Stimulated activated CD4-positive, alpha-beta T cell treated with anti-CD3 and anti-CD28 coated beads, Interleukin-4, amount 100 ng/mL, for 48 hours (primary cell): ENCODE measurements at regions not wholly inside any gene's neighbourhood (a gene's known extent, or its start where the extent isn't known, plus 50 kb on each side); places are given as distances from the start of the nearest gene placed in this dataset.

Source experiments
- DNase-seq, 2 donors: peaks; one replicate each; pipeline ENCODE4 v3.0.0-alpha.2; 2020; ENCODE audit warnings: low read depth in 2 of 2

DNA sequence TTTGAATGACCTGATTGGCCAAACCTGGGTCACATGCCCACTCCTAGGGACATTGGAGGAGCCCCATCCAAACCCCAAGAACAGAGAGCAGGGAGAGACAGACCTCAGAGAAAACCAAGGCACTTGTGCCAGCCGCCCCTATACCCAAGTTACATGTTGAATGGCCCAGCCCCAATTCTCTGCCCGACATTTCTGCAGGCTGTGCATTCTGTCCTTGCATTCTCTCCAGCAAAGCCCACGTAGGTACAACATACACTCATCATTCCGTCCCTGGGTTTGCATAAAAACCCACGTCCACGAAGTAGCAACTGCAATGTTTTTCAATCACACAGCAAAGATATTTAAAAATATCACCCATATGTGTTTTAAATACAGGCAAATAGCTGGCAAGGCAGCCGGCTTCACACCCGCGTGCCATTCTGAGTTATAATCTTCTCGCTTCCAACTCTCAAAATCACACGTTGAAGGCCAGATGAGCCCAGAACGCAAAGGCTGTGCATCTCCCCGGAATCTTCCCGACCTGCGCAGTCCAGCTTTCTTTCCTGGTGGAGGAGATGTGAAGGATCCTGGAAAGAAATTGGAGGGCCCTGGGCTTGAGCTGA is 91.7 kb upstream of the MYL2 start:
- no peak for DNase-seq

DNA sequence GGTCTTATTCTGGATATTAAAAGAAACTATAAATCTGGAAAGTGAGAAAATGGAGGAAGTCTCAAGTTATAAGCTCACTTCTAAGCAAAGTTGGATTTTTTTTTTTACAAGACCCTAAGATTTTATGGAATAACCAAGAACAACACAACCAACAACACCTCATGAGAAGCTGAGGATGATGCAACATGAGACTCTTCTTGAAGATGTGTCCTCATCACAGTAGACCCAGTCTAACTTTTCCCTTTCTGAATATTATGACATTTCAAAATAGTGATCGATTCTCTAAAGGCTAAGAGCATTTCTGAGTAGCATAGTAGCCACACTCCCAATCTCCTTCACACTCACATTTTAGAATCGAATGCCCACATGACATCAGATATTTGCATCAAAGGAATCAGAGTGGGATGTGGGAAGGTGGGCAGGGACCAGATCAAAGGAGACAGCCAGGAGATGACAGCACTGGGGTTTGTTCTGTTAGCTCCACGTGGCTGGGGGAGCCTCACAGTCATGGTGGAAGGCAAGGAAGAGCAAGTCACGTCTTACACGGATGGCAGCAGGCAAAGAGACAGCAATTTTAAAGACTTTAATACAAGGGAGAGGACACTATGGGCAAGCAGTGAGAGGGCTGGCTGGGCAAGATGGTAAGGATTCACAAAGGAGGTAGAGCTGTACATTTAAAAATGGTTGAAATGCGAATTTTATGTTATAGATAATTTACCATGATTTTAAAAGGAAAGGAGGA is 90.7 kb upstream of the MYL2 start:
- DNase-seq = no peak

DNA sequence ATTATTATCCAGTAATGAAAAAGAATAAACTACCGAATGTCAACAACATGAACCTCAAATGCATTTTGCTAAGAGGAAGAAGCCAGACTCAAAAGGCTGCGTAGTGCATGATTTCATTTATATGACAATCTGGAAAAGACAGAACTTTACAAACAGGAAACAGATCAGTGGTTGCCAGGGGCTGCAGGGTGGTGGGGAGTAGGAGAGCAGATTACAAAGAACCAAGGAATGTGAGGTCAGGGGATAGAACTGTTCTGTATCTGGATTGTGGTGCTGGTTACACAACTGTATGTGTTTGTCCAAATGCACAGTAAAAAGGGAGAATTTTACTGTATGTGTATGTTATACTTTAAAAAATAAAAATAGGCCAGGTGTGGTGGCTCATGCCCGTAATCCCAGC is 89.7 kb upstream of the MYL2 start:
- DNase-seq = no peak

DNA sequence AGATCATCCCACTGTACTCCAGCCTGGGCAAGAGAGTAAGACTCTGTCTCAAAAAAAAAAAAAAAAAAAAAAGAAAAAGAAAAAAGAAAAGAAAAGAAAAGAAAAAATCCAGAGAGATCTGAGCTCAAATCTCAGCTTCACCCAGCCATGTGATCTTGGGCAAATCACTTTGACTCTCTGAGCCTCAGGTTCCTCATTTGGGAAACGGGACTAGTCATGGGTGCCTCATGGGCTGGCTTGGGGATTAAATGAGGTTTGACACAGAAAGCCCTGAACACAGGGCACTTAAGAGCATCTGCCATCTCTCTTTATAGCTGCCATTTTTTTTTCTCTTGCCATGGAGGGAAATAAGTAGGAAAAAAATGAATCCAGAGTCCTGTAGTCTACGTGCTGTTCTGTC is 86.2 kb upstream of the MYL2 start:
- DNase-seq = no peak

DNA sequence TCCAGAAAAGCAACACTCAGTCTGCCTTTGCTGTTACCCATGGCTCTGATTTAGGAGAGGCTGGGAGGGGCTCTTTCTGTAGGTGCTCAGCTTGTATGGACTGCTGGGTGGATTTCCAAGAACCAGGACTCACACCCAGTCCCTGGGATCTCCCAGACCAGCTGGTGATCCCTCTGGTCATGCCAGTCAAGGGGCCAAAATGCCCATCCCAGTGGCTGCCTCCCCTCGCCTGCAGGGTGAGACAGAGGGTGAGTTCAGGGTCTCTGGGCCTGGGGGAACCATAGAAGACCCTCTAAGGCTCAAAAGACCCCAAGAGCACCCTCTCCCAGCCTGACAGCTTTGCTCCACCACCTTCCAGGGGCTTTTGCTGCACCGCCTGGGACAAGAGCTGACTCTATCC is 78.6 kb upstream of the MYL2 start:
- DNase-seq = no peak

DNA sequence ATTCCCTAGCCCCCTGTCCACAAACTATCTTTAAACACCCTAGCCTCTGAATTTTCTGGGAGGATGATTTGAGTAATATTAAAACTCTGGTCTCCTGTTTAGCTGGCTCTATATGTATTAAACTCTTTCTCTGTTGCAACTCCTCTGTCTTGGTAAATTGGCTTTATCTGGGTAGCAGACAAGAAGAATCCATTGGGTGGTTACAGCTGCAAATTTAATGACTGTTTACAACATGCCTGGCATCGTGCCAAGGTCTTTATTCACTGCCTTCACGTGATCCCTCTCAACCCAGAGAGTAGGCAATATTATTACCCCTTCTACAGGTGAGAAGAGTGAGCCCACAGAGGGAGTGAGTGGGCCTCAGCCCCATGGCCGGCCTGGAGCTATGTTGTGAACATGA is 77.8 kb upstream of the MYL2 start:
- no peak for DNase-seq

DNA sequence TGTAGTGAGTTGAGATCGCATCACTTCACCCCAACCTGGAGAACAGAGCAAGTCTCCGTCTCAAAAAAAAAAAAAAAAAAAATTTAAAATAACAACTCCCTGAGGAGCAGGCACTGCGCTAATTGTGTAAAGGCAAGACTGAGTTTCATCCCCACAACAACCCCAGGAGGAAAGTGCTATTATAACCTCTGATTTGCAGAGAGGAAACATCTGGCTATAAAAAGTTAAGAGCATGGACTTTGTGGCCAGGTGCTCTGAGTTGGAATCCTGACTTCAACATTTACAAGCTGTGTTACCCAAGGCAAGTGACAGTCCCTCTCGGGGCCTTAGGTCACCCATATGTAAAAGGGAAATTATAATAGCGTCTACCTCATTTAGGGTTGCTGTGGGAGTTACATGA is 76.0 kb upstream of the MYL2 start:
- DNase-seq = no peak

DNA sequence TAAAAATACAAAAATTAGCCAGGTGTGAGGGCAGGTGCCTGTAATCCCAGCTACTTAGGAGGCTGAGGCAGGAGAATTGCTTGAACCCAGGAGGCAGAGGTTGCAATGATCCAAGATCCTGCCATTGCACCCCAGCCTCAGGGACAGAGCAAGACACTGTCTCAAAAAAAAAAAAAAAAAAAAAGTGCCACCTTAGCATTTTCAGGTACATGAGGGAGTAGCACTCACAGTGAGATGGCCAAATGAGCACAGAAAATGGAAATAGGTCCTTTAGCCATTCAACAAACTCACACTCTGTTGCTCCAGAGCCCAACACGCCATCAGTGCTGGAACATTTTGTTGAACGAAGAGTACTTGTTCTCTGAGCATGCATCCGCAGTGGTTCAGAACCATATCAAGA is 75.2 kb upstream of the MYL2 start:
- no peak for DNase-seq

DNA sequence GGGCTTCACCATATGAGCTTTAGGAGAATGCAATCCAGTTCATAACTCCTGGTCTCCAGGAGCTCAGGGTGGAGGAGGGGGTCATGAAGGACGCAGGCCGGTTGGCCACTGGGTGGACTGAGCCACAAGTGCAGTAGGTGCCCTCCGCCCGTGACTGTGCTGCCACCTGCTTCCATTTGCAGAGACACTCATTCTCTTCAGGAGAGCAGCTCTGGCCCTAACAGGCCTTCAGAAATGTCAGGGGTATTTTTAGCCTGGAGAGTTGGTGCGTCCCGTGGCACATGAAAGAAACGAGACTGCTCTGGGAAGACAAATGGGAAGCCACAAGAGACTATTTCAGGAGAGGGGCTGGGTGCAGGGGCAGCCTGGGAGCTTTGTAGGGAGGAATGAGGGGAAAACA is 74.6 kb upstream of the MYL2 start:
- no peak for DNase-seq

DNA sequence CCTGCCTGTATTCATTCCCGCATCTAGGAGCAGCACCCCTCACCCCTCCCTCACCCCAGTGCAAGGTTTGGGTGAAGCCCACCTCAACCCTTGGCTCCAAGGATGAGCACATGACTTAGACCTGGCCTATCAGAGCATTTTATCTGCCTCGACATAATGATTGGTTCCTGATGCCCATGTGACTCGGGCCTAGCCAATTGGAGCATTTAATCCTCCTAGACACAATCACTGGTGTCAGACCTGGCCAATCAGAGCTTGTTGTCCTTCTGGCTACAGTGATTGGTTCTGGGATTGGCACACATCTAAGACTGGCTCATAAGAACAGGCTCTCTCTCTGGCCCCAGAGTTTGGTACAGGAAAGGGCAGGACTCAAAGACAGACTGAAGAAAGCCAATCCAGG is 73.1 kb upstream of the MYL2 start:
- no peak for DNase-seq

DNA sequence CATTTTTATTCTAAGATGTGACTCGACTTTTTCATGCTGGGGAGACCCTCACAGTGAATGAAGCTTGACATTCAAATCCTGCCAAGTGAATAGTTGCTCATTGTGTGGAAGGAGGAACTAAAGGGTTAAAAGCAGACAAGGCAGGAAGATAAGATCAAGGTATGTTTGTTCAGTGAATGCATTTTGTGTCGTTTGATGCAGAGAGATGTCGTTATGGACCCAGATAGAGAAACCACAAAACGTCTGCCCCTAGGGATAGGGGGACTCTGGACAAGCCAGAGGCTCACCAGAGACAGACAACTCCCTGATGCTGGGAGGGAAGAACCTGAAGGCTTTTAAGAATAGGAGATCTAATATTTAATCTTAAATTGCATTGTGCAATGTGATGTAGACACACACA is 72.5 kb upstream of the MYL2 start:
- DNase-seq = no peak

DNA sequence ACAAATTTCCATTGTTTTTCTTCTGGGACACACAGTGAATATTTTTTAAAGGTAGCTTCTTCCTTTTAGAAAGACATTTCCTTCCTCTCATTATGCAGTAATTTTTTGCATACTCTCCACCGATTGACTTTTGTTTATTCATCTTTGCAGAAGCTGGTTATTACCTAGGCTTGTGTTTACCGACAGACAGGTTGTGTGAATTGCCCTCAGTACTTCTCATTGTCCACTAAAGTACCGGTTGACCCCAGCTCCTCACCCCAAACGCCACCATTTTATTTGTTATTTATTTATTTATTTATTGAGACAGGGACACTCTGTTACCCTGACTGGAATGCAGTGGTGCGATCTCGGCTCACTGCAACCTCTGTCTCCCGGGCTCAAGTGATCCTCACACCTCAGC is 63.4 kb upstream of the MYL2 start:
- no peak for DNase-seq

DNA sequence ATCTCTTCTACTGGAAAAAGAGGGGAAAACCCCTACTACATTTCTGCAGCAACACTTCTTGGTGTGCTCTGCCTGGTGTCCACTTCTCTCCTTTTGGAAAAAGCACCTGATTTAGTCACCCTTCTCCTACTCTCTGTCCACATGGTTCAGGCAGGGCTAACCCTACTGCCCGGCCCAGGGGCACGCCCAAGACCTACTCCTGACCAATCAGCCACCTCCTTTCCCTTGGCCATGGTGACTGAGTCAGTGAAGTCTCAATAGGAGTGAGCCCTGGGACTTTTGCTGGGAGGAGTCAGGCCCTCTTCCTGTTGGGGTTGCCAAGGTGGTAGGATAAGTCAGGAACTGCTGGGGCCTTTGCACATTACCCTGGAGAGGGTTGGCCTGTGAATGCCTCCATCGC is 52.5 kb upstream of the MYL2 start:
- DNase-seq = no peak

DNA sequence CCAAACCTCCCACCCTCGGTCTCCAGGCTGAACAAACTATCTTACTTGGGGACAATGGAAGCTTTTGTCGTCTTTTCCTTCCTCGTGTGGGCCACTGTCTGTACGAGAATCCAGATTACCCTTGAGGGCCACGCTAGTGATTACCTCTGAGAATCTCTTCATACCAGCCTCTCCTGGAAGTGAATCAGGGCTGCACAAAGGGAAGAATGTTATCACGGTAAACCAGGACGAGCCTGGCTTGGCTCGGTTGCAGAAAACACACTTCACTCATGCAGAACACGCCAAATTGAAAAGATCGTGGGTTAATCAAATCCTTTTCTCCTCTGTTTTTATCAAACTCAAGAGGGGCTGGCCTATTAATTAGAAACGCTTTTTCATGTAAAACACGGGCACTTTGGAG is 51.6 kb upstream of the MYL2 start:
- DNase-seq = no peak

DNA sequence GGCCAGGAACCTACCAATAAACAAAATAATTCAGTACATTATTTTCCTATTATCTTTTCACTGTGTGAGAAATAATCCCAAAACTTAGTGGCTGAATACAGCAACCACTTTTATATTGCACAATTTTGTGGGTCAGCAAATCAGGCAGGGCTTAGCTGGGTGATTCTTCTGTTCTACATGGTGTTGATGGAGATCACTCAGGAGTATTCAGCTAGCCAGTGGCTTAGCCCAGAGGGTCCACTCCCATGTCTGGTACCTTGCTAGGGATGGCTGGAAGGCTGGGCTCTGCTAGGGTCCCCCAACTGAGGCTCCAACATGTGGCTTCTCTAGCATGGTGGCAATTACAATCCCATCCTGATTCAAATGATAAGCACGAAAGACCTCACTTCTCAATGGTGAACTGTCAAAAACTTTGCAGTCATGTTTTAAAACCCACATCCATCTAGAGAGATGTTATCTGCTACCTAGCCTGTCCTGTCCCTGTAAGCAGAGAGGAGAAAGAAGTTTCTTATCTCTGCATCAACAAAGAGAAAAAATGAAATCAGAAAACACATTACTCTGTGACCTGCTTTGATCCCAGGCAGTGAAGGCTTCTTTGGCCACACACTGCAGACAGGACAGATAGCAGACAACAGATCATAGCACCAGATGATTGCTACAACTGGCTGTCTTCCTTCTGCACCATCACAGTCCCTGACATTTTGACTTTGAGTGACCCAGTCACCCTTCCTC is 51.0 kb upstream of the MYL2 start:
- no peak for DNase-seq
